ENCODE measurements at regions not wholly inside any gene's neighbourhood (a gene's known extent, or its start where the extent isn't known, plus 50 kb on each side); places are given as distances from the start of the nearest gene placed in this dataset.
"Not testable (repeated sequence)": the region's sequence is repeated elsewhere in the genome, so short reads cannot be mapped to it uniquely, and the experiment has no call there.

GRCh38 chrX:138964501-138964900, 253.0 kb upstream of the FGF13 start:
- TF ChIP-seq GABPA (IDR thresholded peaks at IDR 0.05; ENCODE audit: low read depth): no peak
- no peak for TF ChIP-seq SPI1 (IDR thresholded peaks at IDR 0.05; ENCODE audit: borderline replicate concordance, low read depth)
- TF ChIP-seq POLR2AphosphoS5 (IDR thresholded peaks at IDR 0.05; ENCODE audit: low read depth): no peak
- TF ChIP-seq REST (IDR thresholded peaks at IDR 0.05; ENCODE audit: insufficient replicate concordance, low read depth): no peak
- TF ChIP-seq CTCF (IDR thresholded peaks at IDR 0.05; ENCODE audit: insufficient read depth, low read length): no peak
- no peak for DNase-seq (ENCODE audit: low read depth in 1 of 2, low spot score in 1 of 2)

GRCh38 chrX:138962419-138962818, 250.9 kb upstream of the FGF13 start:
- not testable (repeated sequence) for H3K27ac ChIP-seq (replicated peaks); DNase-seq (ENCODE audit: low read depth in 1 of 2, low spot score in 1 of 2); H3K27me3 ChIP-seq (ENCODE audit: insufficient read depth, poor library complexity, severe bottlenecking); H3K4me3 ChIP-seq (replicated peaks; ENCODE audit: insufficient read depth, low read length)

More at GRCh38 chrX:138964501-138964900, 253.0 kb upstream of the FGF13 start:
- Histone ChIP-seq H3K27ac (replicated peaks) (no peak overlapping the region), H3K4me3 (replicated peaks; ENCODE audit: insufficient read depth, low read length) (no peak overlapping the region), H3K27me3 (ENCODE audit: insufficient read depth, poor library complexity, severe bottlenecking) (no peaks in the 10 kb centered on the region)

GRCh38 chrX:138954976-138955375, 243.5 kb upstream of the FGF13 start:
- no peak for TF ChIP-seq POLR2AphosphoS5 (IDR thresholded peaks at IDR 0.05; ENCODE audit: low read depth)
- no peak for TF ChIP-seq CTCF (IDR thresholded peaks at IDR 0.05; ENCODE audit: insufficient read depth, low read length)
- TF ChIP-seq SPI1 (IDR thresholded peaks at IDR 0.05; ENCODE audit: borderline replicate concordance, low read depth): no peak
- no peak for TF ChIP-seq REST (IDR thresholded peaks at IDR 0.05; ENCODE audit: insufficient replicate concordance, low read depth)
- no peak for TF ChIP-seq GABPA (IDR thresholded peaks at IDR 0.05; ENCODE audit: low read depth)
- Histone ChIP-seq H3K4me3 (replicated peaks; ENCODE audit: insufficient read depth, low read length) (no peak overlapping the region), H3K27me3 (ENCODE audit: insufficient read depth, poor library complexity, severe bottlenecking) (no peaks in the 10 kb centered on the region), H3K27ac (replicated peaks) (no peak overlapping the region)
- no peak for DNase-seq (ENCODE audit: low read depth in 1 of 2, low spot score in 1 of 2)

- TF ChIP-seq REST (IDR thresholded peaks at IDR 0.05; ENCODE audit: insufficient replicate concordance, low read depth) (no peak), GABPA (IDR thresholded peaks at IDR 0.05; ENCODE audit: low read depth) (no peak), CTCF (IDR thresholded peaks at IDR 0.05; ENCODE audit: insufficient read depth, low read length) (no peak), SPI1 (IDR thresholded peaks at IDR 0.05; ENCODE audit: borderline replicate concordance, low read depth) (no peak), POLR2AphosphoS5 (IDR thresholded peaks at IDR 0.05; ENCODE audit: low read depth) (no peak)
- DNase-seq (ENCODE audit: low read depth in 1 of 2, low spot score in 1 of 2): no peak
- Histone ChIP-seq H3K4me3 (replicated peaks; ENCODE audit: insufficient read depth, low read length) (no peak overlapping the region), H3K27me3 (ENCODE audit: insufficient read depth, poor library complexity, severe bottlenecking) (no peaks in the 10 kb centered on the region), H3K27ac (replicated peaks) (no peak overlapping the region)
Measured at GRCh38 chrX:138946926-138947325, 235.4 kb upstream of the FGF13 start.

Data from HL-60 (cell line).